ENCODE measurements at regions not wholly inside any gene's neighbourhood (a gene's known extent, or its start where the extent isn't known, plus 50 kb on each side); places are given as distances from the start of the nearest gene placed in this dataset.
"Not testable (repeated sequence)": the region's sequence is repeated elsewhere in the genome, so short reads cannot be mapped to it uniquely, and the experiment has no call there.

DNA sequence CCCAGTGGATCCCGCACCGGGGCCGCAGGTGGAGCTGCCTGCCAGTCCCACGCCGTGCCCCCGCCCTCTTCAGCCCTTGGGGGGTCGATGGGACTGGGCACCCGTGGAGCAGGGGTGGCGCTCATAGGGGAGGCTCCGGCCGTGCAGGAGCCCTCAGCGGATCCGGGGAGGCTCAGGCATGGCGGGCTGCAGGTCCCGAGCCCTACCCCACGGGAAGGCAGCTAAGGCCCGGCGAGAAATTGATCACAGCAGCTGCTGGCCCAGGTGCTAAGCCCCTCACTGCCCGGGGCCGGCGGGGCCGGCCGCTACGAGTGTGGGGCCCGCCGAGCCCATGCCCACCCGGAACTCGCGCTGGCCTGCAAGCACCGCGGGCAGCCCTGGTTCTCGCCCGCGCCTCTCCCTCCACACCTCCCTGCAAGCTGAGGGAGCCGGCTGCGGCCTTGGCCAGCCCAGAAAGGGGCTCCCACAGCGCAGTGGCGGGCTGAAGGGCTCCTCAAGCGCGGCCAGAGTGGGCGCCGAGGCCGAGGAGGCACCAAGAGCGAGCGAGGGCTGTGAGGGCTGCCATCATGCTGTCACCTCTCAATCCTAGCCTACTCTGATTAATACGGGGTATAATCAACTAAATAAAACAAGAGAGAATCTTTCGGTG, 56.5 kb upstream of the ABHD2 start:
- DNase-seq: not testable (repeated sequence)

DNA sequence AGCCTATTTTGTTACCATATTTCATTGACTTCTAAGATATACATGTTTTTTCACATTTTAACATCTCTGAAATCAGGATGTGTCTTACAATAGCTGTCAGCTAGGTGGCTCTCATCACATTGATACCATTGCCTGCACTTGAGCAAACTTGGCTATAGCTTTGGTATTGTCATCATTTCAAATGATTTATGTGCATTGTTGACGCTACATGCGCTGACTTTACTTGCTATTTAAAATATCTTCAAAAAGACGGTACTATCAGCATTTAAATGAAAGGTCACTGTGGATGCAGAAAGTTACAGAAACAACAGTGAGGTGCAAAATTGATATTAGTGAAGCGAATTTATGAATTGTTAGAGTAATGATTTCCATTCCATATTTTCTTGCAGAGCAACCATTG, 54.0 kb upstream of the ABHD2 start:
- no peak for DNase-seq

DNA sequence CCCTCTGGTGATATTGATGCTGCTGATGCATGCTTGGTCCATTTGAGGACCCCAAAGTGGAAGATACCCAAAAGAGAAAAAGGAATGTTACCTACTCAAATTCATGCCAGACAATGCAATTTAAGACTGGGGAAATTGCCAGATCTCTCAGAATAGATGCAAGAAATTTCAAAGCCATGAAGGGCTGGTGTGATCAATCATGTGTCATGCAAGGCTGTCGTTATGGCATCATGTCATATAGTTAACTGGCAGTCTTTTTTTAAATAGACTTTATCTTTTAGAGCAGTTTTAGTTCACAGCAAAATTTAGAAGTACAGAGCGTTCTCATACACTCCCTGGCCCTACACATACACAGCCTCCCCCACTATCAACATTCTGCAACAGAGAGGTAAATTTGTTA, 53.1 kb upstream of the ABHD2 start:
- no peak for DNase-seq

DNA sequence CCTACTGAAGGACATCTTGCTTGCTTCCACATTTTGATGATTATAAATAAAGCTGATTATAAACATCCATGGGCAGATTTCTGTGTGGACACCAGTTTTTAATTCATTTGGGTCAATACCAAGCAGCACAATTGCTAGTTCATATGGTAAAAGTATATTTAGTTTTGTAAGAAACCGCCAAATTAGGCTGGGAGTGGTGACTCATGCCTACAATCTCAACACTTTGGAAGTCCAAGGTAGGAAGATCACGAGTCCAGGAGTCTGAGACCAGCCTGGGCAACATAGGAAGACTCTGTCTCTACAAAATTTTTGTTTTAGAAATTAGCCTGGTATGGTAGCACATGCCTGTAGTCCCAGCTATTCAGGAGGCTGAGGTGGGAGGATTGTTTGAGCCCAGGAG, 52.6 kb upstream of the ABHD2 start:
- no peak for DNase-seq

DNA sequence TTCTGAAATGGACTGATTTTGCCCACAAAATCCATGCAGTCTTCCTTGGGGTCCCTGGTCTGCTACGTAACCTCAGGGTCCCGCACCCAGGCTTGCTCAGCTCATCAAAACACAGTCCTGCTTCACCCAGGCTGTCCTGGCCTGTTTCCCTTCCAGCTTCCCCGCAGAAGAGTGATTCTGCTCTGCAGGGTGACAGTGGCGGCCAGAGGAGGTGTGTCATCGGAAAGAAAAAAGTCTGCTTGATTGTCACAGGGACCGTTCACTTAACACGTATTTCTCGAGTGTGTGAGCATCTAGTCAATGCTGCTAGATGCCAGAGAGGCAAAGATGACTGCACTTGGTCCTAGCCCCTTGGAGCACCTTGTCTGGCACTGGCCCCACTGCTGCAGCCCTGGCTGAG, 50.1 kb upstream of the ABHD2 start:
- DNase-seq: no peak

Measured in CD4-positive, alpha-beta T cell treated with Interleukin-12 subunit alpha and Interleukin-12 subunit beta, for 1 hour (primary cell).